PC-3 (cell line): ENCODE measurements at regions not wholly inside any gene's neighbourhood (a gene's known extent, or its start where the extent isn't known, plus 50 kb on each side); places are given as distances from the start of the nearest gene placed in this dataset.

ENCODE experiments used
- ATAC-seq: fragments of 200-7000 bp; cut with Tn5 transposase; 2 replicates; pipeline ENCODE4 v1.9.1; 2020; ENCODE audit warnings: mild to moderate bottlenecking, moderate library complexity
- BruUV-seq: library from RNA; stranded (reverse); fragments of 400-500 nt; replicated peaks from 2 replicates; lab custom pipeline; 2021; lab: Mats Ljungman, UMichigan
- CTCF ChIA-PET: fragments of 300-600 bp; sonication (Branson Sonifier 250); formaldehyde crosslinking; loops from one replicate; lab custom pipeline; 2022; ENCODE audit warnings: antibody characterized with exemption; lab: Charles Lee
- POLR2A ChIA-PET: fragments of 300-600 bp; sonication (Branson Sonifier 250); formaldehyde crosslinking; loops from one replicate; lab custom pipeline; 2022; ENCODE audit warnings: antibody characterized with exemption; ENCODE audit not compliant: unreplicated experiment; lab: Charles Lee
- DNase-seq: peaks from one replicate; pipeline ENCODE4 v3.0.0-alpha.2; 2015
- H2AFZ ChIP-seq: fragments of 300-600 bp; sonication (generic); 2 replicates; pipeline ENCODE4 v1.6.0; 2016; ENCODE audit warnings: antibody characterized with exemption, low read length
- H3F3A ChIP-seq: fragments of 300-600 bp; sonication (generic); one replicate; pipeline ENCODE4 v1.6.0; 2017; ENCODE audit warnings: antibody characterized with exemption, low read length, control low read depth, mild to moderate bottlenecking; ENCODE audit not compliant: unreplicated experiment
- H3K27ac ChIP-seq: fragments of 300-600 bp; sonication (generic); 2 replicates; pipeline ENCODE4 v1.5.1; 2016; ENCODE audit warnings: mild to moderate bottlenecking, low read length
- H3K27me3 ChIP-seq: fragments of 300-600 bp; sonication (generic); 2 replicates; pipeline ENCODE4 v1.6.1; 2016; ENCODE audit warnings: low read length, mixed read lengths
- H3K36me3 ChIP-seq: fragments of 300-600 bp; sonication (generic); 2 replicates; pipeline ENCODE4 v1.6.1; 2016; ENCODE audit warnings: low read depth, mixed run types, low read length, mixed read lengths
- H3K4me1 ChIP-seq: fragments of 300-600 bp; sonication (generic); 2 replicates; pipeline ENCODE4 v1.5.1; 2016; ENCODE audit warnings: low read length; ENCODE audit not compliant: insufficient read depth
- H3K4me2 ChIP-seq: fragments of 300-600 bp; sonication (generic); 2 replicates; pipeline ENCODE4 v1.6.0; 2016; ENCODE audit warnings: low read length
- H3K4me3 ChIP-seq: fragments of 300-600 bp; sonication (generic); 2 replicates; pipeline ENCODE4 v1.5.1; 2016; ENCODE audit warnings: mild to moderate bottlenecking, low read length, mixed read lengths
- H3K79me2 ChIP-seq: fragments of 300-600 bp; sonication (generic); 2 replicates; pipeline ENCODE4 v1.6.1; 2017; ENCODE audit warnings: low read length, mixed read lengths
- H3K9ac ChIP-seq: fragments of 300-600 bp; sonication (generic); 2 replicates; pipeline ENCODE4 v1.6.0; 2016; ENCODE audit warnings: mild to moderate bottlenecking, low read length
- H3K9me2 ChIP-seq: fragments of 300-600 bp; sonication (generic); replicated peaks from 2 replicates; pipeline ENCODE4 v1.6.1; 2016; ENCODE audit warnings: mixed run types, low read length, mixed read lengths
- H3K9me3 ChIP-seq: fragments of 300-600 bp; sonication (generic); 2 replicates; pipeline ENCODE4 v1.6.1; 2016; ENCODE audit warnings: low read length, mixed read lengths
- H4K20me1 ChIP-seq: fragments of 300-600 bp; sonication (generic); 2 replicates; pipeline ENCODE4 v1.6.1; 2016; ENCODE audit warnings: low read length, mixed read lengths
- CTCF ChIP-seq: fragments of 300-600 bp; sonication (generic); conservative IDR thresholded peaks from 2 replicates; pipeline ENCODE4 v1.5.1; 2017; ENCODE audit warnings: antibody characterized with exemption, low read depth, mild to moderate bottlenecking, low read length
- EZH2 ChIP-seq: fragments of 300-600 bp; sonication (generic); IDR thresholded peaks from one replicate; pipeline ENCODE4 v1.6.1; 2017; ENCODE audit warnings: antibody characterized with exemption, mild to moderate bottlenecking, low read length; ENCODE audit not compliant: unreplicated experiment
- EZH2phosphoT487 ChIP-seq: fragments of 300-600 bp; sonication (generic); IDR thresholded peaks from 2 replicates; pipeline ENCODE4 v1.6.1; 2018; ENCODE audit warnings: mild to moderate bottlenecking, antibody characterized with exemption, low read length, borderline replicate concordance
- intact Hi-C: fragments of 100-400 bp; cut with micrococcal nuclease; formaldehyde crosslinking; loops from 2 replicates; pipeline ENCODE4 v1.9.0; 2023

- Histone ChIP-seq H3K9me3 (no peaks in the 10 kb centered on the region), H3K36me3 (no peaks in the 10 kb centered on the region), H3K4me1 (no peaks in the 10 kb centered on the region), H3K9ac (no peak overlapping the region), H3K27ac (no peak overlapping the region), H3K79me2 (no peaks in the 10 kb centered on the region), H4K20me1 (no peaks in the 10 kb centered on the region), H3K27me3 (no peaks in the 10 kb centered on the region), H3F3A (no peaks in the 10 kb centered on the region), H3K4me2 (no peak overlapping the region), H2AFZ (no peak overlapping the region), H3K9me2 (no peaks in the 10 kb centered on the region), H3K4me3 (no peak overlapping the region)
- intact Hi-C loops = no loop called here
- DNase-seq (no peak), ATAC-seq (no peak)
- ChIA-PET POLR2A (no interaction called here), CTCF (no interaction called here)
- no peak for TF ChIP-seq EZH2phosphoT487
- no peak for TF ChIP-seq EZH2
- BruUV-seq = no TSS peak
Observed at GRCh38 chr15:70451821-70452653, 311.3 kb downstream of the UACA start.

- POLR2A ChIA-PET = no interaction called here
- no peak overlapping the region for H3K4me3 ChIP-seq
- intact Hi-C loops = no loop called here
- H2AFZ ChIP-seq = no peak overlapping the region
- no peaks in the 10 kb centered on the region for H3F3A ChIP-seq
- no peaks in the 10 kb centered on the region for H4K20me1 ChIP-seq
- no peak overlapping the region for H3K4me2 ChIP-seq
- no peak overlapping the region for H3K27ac ChIP-seq
- no peaks in the 10 kb centered on the region for H3K36me3 ChIP-seq
- H3K27me3 ChIP-seq = 0 out of 2 replicates have a peak, but pooled peaks cover 2% of the 10 kb centered on the region
- no TSS peak for BruUV-seq
- no peak for DNase-seq
- no peaks in the 10 kb centered on the region for H3K79me2 ChIP-seq
- no peaks in the 10 kb centered on the region for H3K9me2 ChIP-seq
- no peak overlapping the region for H3K9ac ChIP-seq
- ATAC-seq = no peak
- no peaks in the 10 kb centered on the region for H3K9me3 ChIP-seq
- no peaks in the 10 kb centered on the region for H3K4me1 ChIP-seq
- TF ChIP-seq CTCF (no peak), EZH2phosphoT487 (no peak), EZH2 (no peak)
- CTCF ChIA-PET = no interaction called here
Observed at GRCh38 chr15:70450142-70450443, 313.3 kb downstream of the UACA start.

- no peaks in the 10 kb centered on the region for H3K9me3 ChIP-seq
- CTCF ChIA-PET = no interaction called here
Observed at GRCh38 chr15:70449311-70450141, 313.8 kb downstream of the UACA start.

More at GRCh38 chr15:70449311-70450141, 313.8 kb downstream of the UACA start:
- POLR2A ChIA-PET = no interaction called here
- Histone ChIP-seq H3K4me1 (no peaks in the 10 kb centered on the region), H3K36me3 (no peaks in the 10 kb centered on the region), H3K27me3 (0 out of 2 replicates have a peak, but pooled peaks cover 3% of the 10 kb centered on the region), H4K20me1 (no peaks in the 10 kb centered on the region), H3K79me2 (no peaks in the 10 kb centered on the region), H3F3A (no peaks in the 10 kb centered on the region), H3K9ac (no peak overlapping the region), H3K9me2 (no peaks in the 10 kb centered on the region), H2AFZ (no peak overlapping the region), H3K4me2 (no peak overlapping the region), H3K27ac (no peak overlapping the region), H3K4me3 (no peak overlapping the region)
- TF ChIP-seq EZH2phosphoT487 (no peak), CTCF (no peak), EZH2 (no peak)
- no TSS peak for BruUV-seq
- no peak for DNase-seq
- ATAC-seq = no peak
- intact Hi-C loops = no loop called here
